Fibroblast of villous mesenchyme (primary cell): ENCODE measurements at regions not wholly inside any gene's neighbourhood (a gene's known extent, or its start where the extent isn't known, plus 50 kb on each side); places are given as distances from the start of the nearest gene placed in this dataset.
"Not testable (repeated sequence)": the region's sequence is repeated elsewhere in the genome, so short reads cannot be mapped to it uniquely, and the experiment has no call there.

ENCODE experiments used
- DNase-seq: peaks from one replicate; pipeline ENCODE4 v3.0.0-alpha.2; 2010; ENCODE audit warnings: low read depth
- H3K4me3 ChIP-seq: 2 replicates; pipeline ENCODE4 v1.5.1; 2011; ENCODE audit warnings: low read depth, mild to moderate bottlenecking, low read length
- TF ChIP-seq, protein P1 (sequence below): IDR thresholded peaks from 2 replicates; pipeline ENCODE4 v1.5.1; 2012; ENCODE audit warnings: low read depth, mild to moderate bottlenecking, low read length; ENCODE audit not compliant: insufficient read depth

DNA sequence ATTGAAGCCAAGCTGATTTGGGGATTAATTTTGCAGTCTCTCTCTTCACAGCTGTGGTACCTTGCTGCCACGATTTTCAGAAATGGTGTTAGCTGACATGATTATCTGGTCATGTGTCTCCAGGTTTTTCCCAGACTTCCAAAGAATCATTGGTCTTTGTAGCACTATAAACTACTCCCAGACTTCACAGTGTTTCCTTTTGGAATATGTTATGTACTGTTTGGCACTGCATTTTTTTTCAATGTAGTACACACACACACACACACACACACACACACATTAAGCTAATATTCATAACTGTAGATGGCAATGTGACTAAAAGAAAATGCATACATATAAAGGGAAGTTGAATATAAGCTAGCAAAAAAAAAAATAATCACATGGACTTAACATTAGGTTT, 856.6 kb upstream of the SPRY2 start:
- DNase-seq: no peak
- no peak overlapping the region for H3K4me3 ChIP-seq
- TF ChIP-seq, protein P1, sequence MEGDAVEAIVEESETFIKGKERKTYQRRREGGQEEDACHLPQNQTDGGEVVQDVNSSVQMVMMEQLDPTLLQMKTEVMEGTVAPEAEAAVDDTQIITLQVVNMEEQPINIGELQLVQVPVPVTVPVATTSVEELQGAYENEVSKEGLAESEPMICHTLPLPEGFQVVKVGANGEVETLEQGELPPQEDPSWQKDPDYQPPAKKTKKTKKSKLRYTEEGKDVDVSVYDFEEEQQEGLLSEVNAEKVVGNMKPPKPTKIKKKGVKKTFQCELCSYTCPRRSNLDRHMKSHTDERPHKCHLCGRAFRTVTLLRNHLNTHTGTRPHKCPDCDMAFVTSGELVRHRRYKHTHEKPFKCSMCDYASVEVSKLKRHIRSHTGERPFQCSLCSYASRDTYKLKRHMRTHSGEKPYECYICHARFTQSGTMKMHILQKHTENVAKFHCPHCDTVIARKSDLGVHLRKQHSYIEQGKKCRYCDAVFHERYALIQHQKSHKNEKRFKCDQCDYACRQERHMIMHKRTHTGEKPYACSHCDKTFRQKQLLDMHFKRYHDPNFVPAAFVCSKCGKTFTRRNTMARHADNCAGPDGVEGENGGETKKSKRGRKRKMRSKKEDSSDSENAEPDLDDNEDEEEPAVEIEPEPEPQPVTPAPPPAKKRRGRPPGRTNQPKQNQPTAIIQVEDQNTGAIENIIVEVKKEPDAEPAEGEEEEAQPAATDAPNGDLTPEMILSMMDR: no peak

DNA sequence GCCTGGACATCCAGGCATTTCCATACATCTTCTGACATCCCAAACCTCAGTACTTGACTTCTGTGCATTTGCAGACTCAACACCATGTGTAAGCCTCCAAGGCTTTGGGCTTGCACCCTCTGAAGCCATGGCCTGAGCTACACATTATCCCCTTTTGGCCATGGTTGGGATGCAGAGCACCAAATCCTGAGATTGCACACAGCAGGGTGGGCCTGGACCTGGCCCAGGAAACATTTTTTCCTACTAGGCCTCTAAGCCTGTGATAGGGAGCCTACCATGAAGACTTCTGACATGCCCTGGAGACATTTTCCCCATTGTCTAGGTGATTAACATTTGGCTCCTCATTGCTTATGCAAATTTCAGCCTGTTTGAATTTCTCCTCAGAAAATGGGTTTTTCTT, 853.4 kb upstream of the SPRY2 start:
- DNase-seq: no peak
- H3K4me3 ChIP-seq: no peak overlapping the region
- TF ChIP-seq, protein P1: no peak

DNA sequence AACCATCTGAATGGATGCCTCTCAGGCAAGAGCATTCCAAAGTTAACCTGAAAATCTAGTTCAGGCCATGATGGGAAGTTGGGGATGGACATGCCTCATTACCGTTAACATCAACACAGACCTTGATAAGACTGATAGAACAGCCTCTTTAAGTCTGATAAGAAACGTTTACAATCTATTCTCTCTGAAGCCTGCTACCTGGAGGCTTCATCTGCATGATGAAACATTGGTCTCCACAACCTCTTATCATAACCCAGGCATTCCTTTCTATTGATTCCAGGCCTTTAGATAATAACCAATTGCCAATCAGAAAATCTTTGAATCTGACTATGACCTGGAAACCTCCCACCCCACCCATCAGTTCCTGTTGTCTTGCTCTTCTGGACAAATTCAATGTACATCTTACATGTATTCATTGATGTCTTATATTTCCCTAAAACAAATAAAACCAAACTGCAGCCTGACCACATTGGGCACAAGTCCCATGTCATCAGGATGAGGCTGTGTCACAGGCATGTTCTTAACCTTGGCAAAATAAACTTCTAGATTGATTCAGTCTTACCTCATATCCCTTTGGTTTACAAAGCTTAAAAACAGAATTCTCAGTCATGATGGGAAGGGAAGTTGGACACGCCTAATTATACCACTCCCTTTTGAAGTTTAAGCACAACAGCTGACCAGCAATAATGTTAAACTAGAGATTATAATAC, 843.8 kb upstream of the SPRY2 start:
- H3K4me3 ChIP-seq: no peak overlapping the region
- DNase-seq: no peak
- TF ChIP-seq, protein P1: no peak

DNA sequence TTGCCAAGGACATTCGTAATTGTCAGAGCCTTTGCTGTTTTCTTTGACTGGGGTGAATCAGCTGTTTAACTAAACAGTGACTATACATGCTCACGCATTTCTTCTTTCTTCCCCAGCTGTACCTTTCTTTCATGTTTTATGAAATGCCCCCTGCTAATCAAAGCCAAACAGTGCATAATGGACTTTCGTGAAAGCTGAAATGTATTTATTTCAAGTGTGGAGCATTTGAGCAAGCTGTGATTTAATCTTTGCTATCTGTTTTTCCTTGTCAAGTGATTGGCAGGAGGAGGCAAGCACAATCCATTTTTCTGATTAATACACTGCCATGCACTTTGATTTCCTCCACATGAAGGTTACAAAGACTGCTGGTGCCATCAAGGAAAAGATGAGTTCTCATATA, 831.7 kb upstream of the SPRY2 start:
- no peak for DNase-seq
- TF ChIP-seq, protein P1: no peak
- H3K4me3 ChIP-seq: no peak overlapping the region

DNA sequence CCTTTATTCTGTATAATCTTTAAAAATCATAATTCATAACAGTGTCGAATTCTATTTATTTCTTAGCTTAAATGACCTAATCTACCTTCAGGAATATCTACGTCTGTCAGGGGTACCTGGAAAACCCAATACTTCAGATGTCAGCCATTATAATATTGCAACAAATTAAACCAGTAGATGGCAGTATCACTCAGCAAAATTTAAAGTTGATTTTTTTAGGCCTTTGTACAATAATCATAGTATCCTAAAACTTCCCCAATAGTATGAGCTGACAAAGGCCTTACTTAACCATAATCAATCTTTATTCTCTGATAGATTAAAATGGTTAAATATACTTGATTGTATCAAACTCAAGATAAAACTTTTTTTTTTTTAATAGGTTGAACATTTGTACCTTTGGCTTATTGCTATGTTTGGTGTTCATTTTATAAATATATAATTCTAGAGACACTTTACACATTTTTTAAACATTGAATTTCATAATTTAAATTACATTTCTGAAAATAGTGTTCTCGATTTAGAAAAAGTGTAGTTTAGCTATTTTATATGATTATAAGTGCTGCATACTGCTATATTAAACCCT, 830.2 kb upstream of the SPRY2 start:
- TF ChIP-seq, protein P1: peak; percentile 33
- DNase-seq: no peak
- no peak overlapping the region for H3K4me3 ChIP-seq

DNA sequence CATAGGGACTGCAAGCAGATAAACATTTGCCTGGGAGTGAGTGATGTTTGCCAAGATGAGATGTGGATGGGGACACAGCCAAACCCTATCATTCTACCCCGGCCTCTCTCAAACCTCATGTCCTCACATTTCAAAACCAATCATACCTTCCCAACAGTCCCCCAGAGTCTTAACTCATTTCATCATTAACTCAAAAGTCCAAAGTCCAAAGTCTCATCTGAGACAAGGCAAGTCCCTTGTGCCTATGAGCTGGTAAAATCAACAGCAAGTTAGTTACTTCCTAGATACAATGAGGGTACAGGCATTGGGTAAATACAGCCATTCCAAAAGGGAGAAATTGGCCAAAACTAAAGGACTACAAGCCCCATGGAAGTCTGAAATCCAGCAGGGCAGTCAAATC, 822.9 kb upstream of the SPRY2 start:
- not testable (repeated sequence) for H3K4me3 ChIP-seq, DNase-seq

DNA sequence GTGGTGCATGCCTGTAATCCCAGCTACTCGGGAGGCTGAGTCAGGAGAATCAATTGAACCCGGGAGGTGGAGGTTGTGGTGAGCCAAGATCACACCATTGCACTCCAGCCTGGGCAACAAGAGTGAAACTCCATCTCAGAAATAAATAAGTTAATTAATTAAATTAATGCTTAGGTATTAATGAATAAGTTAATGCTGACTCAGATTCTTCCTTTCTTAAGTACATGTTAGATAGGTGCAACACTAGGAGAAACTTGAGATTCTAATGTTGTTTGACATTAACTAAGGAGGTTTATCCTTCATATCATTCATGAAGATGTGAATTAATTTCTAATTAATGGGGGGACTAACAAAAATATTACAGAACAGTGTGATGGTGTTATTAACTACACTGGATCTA, 812.6 kb upstream of the SPRY2 start:
- DNase-seq: no peak
- TF ChIP-seq, protein P1: no peak
- H3K4me3 ChIP-seq: no peak overlapping the region
